ENCODE measurements at regions not wholly inside any gene's neighbourhood (a gene's known extent, or its start where the extent isn't known, plus 50 kb on each side); places are given as distances from the start of the nearest gene placed in this dataset.

GRCh38 chr2:83874712-83875430, 584.2 kb downstream of the SUCLG1 start:
- Histone ChIP-seq H4K20me1 (ENCODE audit: insufficient read depth, low read length) (no peaks in the 10 kb centered on the region), H3K79me2 (ENCODE audit: low read length) (no peaks in the 10 kb centered on the region), H3K4me3 (ENCODE audit: low read length) (no peak overlapping the region), H3K9ac (ENCODE audit: low read length) (no peak overlapping the region), H3K4me1 (ENCODE audit: low read length) (no peaks in the 10 kb centered on the region), H3K9me3 (replicated peaks; ENCODE audit: insufficient read depth, low read length) (0 out of 2 replicates have a peak, but pooled peaks cover 2% of the 10 kb centered on the region), H3K27me3 (replicated peaks; ENCODE audit: insufficient read depth, low read length) (no peaks in the 10 kb centered on the region), H2AFZ (ENCODE audit: low read length) (no peak overlapping the region), H3K36me3 (replicated peaks; ENCODE audit: insufficient read depth, low read length) (no peaks in the 10 kb centered on the region), H3K27ac (ENCODE audit: low read length) (no peak overlapping the region), H3F3A (ENCODE audit: insufficient read depth, low read length) (no peaks in the 10 kb centered on the region), H3K4me2 (ENCODE audit: low read depth, low read length) (no peak overlapping the region), H3K9me2 (replicated peaks; ENCODE audit: insufficient read depth, low read length) (no peaks in the 10 kb centered on the region)
- no peak for TF ChIP-seq CTCF (IDR thresholded peaks at IDR 0.05; ENCODE audit: low read length)
- no peak for TF ChIP-seq EZH2phosphoT487 (IDR thresholded peaks at IDR 0.05; ENCODE audit: low read length)
- TF ChIP-seq EZH2 (optimal IDR thresholded peaks at IDR 0.05; ENCODE audit: low read depth, low read length) = no peak
- DNase-seq = no peak

- H3K4me3 ChIP-seq (ENCODE audit: low read length) = no peak overlapping the region
- H3K36me3 ChIP-seq (replicated peaks; ENCODE audit: insufficient read depth, low read length) = no peaks in the 10 kb centered on the region
- no peaks in the 10 kb centered on the region for H3K79me2 ChIP-seq (ENCODE audit: low read length)
- H3K27ac ChIP-seq (ENCODE audit: low read length) = no peak overlapping the region
- no peaks in the 10 kb centered on the region for H3K9me2 ChIP-seq (replicated peaks; ENCODE audit: insufficient read depth, low read length)
- no peak for TF ChIP-seq EZH2 (optimal IDR thresholded peaks at IDR 0.05; ENCODE audit: low read depth, low read length)
- no peak for TF ChIP-seq CTCF (IDR thresholded peaks at IDR 0.05; ENCODE audit: low read length)
- no peak for TF ChIP-seq EZH2phosphoT487 (IDR thresholded peaks at IDR 0.05; ENCODE audit: low read length)
- H2AFZ ChIP-seq (ENCODE audit: low read length) = no peak overlapping the region
- no peak for DNase-seq
- H3K27me3 ChIP-seq (replicated peaks; ENCODE audit: insufficient read depth, low read length) = no peaks in the 10 kb centered on the region
- no peaks in the 10 kb centered on the region for H3K9me3 ChIP-seq (replicated peaks; ENCODE audit: insufficient read depth, low read length)
- H3K9ac ChIP-seq (ENCODE audit: low read length) = no peak overlapping the region
- H3K4me1 ChIP-seq (ENCODE audit: low read length) = no peaks in the 10 kb centered on the region
- H3K4me2 ChIP-seq (ENCODE audit: low read depth, low read length) = no peak overlapping the region
- no peaks in the 10 kb centered on the region for H4K20me1 ChIP-seq (ENCODE audit: insufficient read depth, low read length)
- no peaks in the 10 kb centered on the region for H3F3A ChIP-seq (ENCODE audit: insufficient read depth, low read length)
Observed at GRCh38 chr2:83874066-83874465, 585.0 kb downstream of the SUCLG1 start.

GRCh38 chr2:83873110-83873509, 586.0 kb downstream of the SUCLG1 start:
- H3K4me3 ChIP-seq (ENCODE audit: low read length) = no peak overlapping the region
- H3K9me2 ChIP-seq (replicated peaks; ENCODE audit: insufficient read depth, low read length) = no peaks in the 10 kb centered on the region
- TF ChIP-seq EZH2phosphoT487 (IDR thresholded peaks at IDR 0.05; ENCODE audit: low read length) = no peak
- no peak for TF ChIP-seq CTCF (IDR thresholded peaks at IDR 0.05; ENCODE audit: low read length)
- TF ChIP-seq EZH2 (optimal IDR thresholded peaks at IDR 0.05; ENCODE audit: low read depth, low read length) = no peak
- H3K36me3 ChIP-seq (replicated peaks; ENCODE audit: insufficient read depth, low read length) = no peaks in the 10 kb centered on the region
- no peak overlapping the region for H3K9ac ChIP-seq (ENCODE audit: low read length)
- no peaks in the 10 kb centered on the region for H3K4me1 ChIP-seq (ENCODE audit: low read length)
- no peak overlapping the region for H2AFZ ChIP-seq (ENCODE audit: low read length)
- H3K4me2 ChIP-seq (ENCODE audit: low read depth, low read length) = no peak overlapping the region
- H3K27ac ChIP-seq (ENCODE audit: low read length) = no peak overlapping the region
- no peaks in the 10 kb centered on the region for H3K9me3 ChIP-seq (replicated peaks; ENCODE audit: insufficient read depth, low read length)
- DNase-seq = no peak
- H3F3A ChIP-seq (ENCODE audit: insufficient read depth, low read length) = no peaks in the 10 kb centered on the region
- no peaks in the 10 kb centered on the region for H4K20me1 ChIP-seq (ENCODE audit: insufficient read depth, low read length)
- no peaks in the 10 kb centered on the region for H3K27me3 ChIP-seq (replicated peaks; ENCODE audit: insufficient read depth, low read length)
- H3K79me2 ChIP-seq (ENCODE audit: low read length) = no peaks in the 10 kb centered on the region
